ENCODE measurements at regions not wholly inside any gene's neighbourhood (a gene's known extent, or its start where the extent isn't known, plus 50 kb on each side); places are given as distances from the start of the nearest gene placed in this dataset.

- no peak for TF ChIP-seq CTCF (IDR thresholded peaks at IDR 0.05 in 2 of 3, conservative IDR thresholded peaks at IDR 0.05 in 1 of 3; ENCODE audit: insufficient read depth in 2 of 3, low read depth in 1 of 3, low read length in 3 of 3)
- no peak for TF ChIP-seq ARHGAP35 (IDR thresholded peaks at IDR 0.05; ENCODE audit: partially characterized antibody)
- TF ChIP-seq PHTF2 (CRISPR knock-in tag; IDR thresholded peaks at IDR 0.05), result no peak
- no peak for TF ChIP-seq MEF2A (IDR thresholded peaks at IDR 0.05; ENCODE audit: control insufficient read depth, low read depth, low read length)
- TF ChIP-seq POLR2A (conservative IDR thresholded peaks at IDR 0.05), result no peak
- TF ChIP-seq MXI1 (IDR thresholded peaks at IDR 0.05; ENCODE audit: low read depth, low read length), result no peak
Measured at GRCh38 chr11:98260983-98261382, 759.8 kb upstream of the CNTN5 start.

Data from K562 (cell line).